GM21528 (cell line): ENCODE measurements at regions not wholly inside any gene's neighbourhood (a gene's known extent, or its start where the extent isn't known, plus 50 kb on each side); places are given as distances from the start of the nearest gene placed in this dataset.
"Not testable (repeated sequence)": the region's sequence is repeated elsewhere in the genome, so short reads cannot be mapped to it uniquely, and the experiment has no call there.

ENCODE experiments used
- ATAC-seq: cut with Tn5 transposase; IDR thresholded peaks from one replicate; pipeline ENCODE4 v1.9.1; 2021; ENCODE audit warnings: mild to moderate bottlenecking, moderate library complexity; ENCODE audit not compliant: unreplicated experiment, low FRiP score

GRCh38 chr6:144418959-144419545, 133.9 kb downstream of the UTRN start:
- ATAC-seq = no peak

GRCh38 chr6:144423167-144423566, 138.0 kb downstream of the UTRN start:
- no peak for ATAC-seq

GRCh38 chr6:144429753-144430152, 144.6 kb downstream of the UTRN start:
- ATAC-seq = no peak

GRCh38 chr6:144433446-144433845, 148.3 kb downstream of the UTRN start:
- not testable (repeated sequence) for ATAC-seq

GRCh38 chr6:144434308-144434990, 149.3 kb downstream of the UTRN start:
- no peak for ATAC-seq

- no peak for ATAC-seq
Observed at GRCh38 chr6:144435602-144436426, 150.7 kb downstream of the UTRN start.

- no peak for ATAC-seq
Observed at GRCh38 chr6:144437105-144437504, 152.0 kb downstream of the UTRN start.

- no peak for ATAC-seq
Observed at GRCh38 chr6:144438103-144438502, 153.0 kb downstream of the UTRN start.

GRCh38 chr6:144439016-144439415, 153.9 kb downstream of the UTRN start:
- ATAC-seq = no peak

- ATAC-seq = not testable (repeated sequence)
Observed at GRCh38 chr6:144441801-144442200, 156.7 kb downstream of the UTRN start.

- ATAC-seq = no peak
Observed at GRCh38 chr6:144443157-144443556, 158.0 kb downstream of the UTRN start.

- no peak for ATAC-seq
Observed at GRCh38 chr6:144447472-144447871, 162.3 kb downstream of the UTRN start.

GRCh38 chr6:144449218-144449617, 164.1 kb downstream of the UTRN start:
- ATAC-seq = no peak

- no peak for ATAC-seq
Observed at GRCh38 chr6:144449911-144450597, 164.9 kb downstream of the UTRN start.

- peak; percentile 96 for ATAC-seq
Observed at GRCh38 chr6:144460327-144461095, 175.4 kb downstream of the UTRN start.

- no peak for ATAC-seq
Observed at GRCh38 chr6:144462058-144462457, 176.9 kb downstream of the UTRN start.

- ATAC-seq = no peak
Observed at GRCh38 chr6:144466716-144467115, 181.6 kb downstream of the UTRN start.

- no peak for ATAC-seq
Observed at GRCh38 chr6:144467172-144467762, 182.1 kb downstream of the UTRN start.

GRCh38 chr6:144467921-144468320, 182.8 kb downstream of the UTRN start:
- ATAC-seq = no peak

GRCh38 chr6:144468709-144469108, 183.6 kb downstream of the UTRN start:
- ATAC-seq = no peak
